ENCODE measurements at regions not wholly inside any gene's neighbourhood (a gene's known extent, or its start where the extent isn't known, plus 50 kb on each side); places are given as distances from the start of the nearest gene placed in this dataset.

GRCh38 chr14:85191986-85192385, 338.0 kb upstream of the FLRT2 start:
- no peak for DNase-seq (ENCODE audit: low read depth in 1 of 2, low spot score in 1 of 2)
- no peak for TF ChIP-seq JUND (IDR thresholded peaks at IDR 0.05; ENCODE audit: low read depth)
- in situ Hi-C loops (cut with HindIII; ENCODE audit: low pct_unique_long_range_greater_than_20kb, low sequenced_read_pairs): no loop called here

GRCh38 chr14:85195872-85196477, 334.0 kb upstream of the FLRT2 start:
- in situ Hi-C loops (cut with HindIII; ENCODE audit: low pct_unique_long_range_greater_than_20kb, low sequenced_read_pairs): no loop called here
- no peak for TF ChIP-seq JUND (IDR thresholded peaks at IDR 0.05; ENCODE audit: low read depth)
- peak; percentile 27 to 38 for DNase-seq (ENCODE audit: low read depth in 1 of 2, low spot score in 1 of 2)

DNA sequence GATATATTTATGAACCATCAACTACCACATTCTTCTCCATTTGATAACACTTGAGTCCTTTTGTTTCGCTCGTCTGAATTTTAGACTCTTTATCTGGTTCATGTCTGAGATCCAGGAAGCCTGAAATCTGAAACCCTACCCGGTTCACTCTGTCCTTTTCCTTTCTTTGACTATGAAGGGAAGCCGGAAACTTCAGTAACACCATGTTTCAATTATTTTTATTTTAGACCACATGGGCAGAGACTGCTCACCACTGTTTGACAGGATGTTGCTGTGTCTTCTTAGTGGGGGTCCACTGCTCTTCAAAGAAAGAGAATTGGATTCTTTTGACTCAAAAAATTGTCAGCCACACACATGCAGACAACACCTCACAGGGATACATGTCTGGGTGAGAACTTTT, 331.9 kb upstream of the FLRT2 start:
- TF ChIP-seq JUND (IDR thresholded peaks at IDR 0.05; ENCODE audit: low read depth): no peak
- no peak for DNase-seq (ENCODE audit: low read depth in 1 of 2, low spot score in 1 of 2)
- in situ Hi-C loops (cut with HindIII; ENCODE audit: low pct_unique_long_range_greater_than_20kb, low sequenced_read_pairs): no loop called here

DNA sequence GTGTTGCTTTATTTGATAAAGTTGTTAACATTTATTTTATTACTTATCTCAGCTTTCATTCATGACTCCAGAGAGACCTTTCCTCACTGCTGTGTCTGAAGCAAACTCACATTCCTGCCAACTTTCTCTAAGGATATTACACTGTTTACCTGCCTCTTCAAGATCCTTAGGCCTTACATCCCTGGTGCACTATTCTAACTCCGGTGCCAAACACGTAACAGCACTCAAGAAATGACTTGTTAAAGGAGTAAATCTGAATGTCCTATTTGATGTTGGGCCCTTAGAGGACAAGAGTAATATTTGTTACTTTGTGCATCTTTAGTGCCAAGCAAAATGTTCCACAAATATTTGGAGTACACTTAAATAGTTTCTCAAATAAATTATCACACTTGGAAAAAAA, 324.1 kb upstream of the FLRT2 start:
- no peak for DNase-seq (ENCODE audit: low read depth in 1 of 2, low spot score in 1 of 2)
- TF ChIP-seq JUND (IDR thresholded peaks at IDR 0.05; ENCODE audit: low read depth): no peak
- in situ Hi-C loops (cut with HindIII; ENCODE audit: low pct_unique_long_range_greater_than_20kb, low sequenced_read_pairs): no loop called here

GRCh38 chr14:85214471-85214870, 315.5 kb upstream of the FLRT2 start:
- in situ Hi-C loops (cut with HindIII; ENCODE audit: low pct_unique_long_range_greater_than_20kb, low sequenced_read_pairs): no loop called here
- no peak for DNase-seq (ENCODE audit: low read depth in 1 of 2, low spot score in 1 of 2)
- no peak for TF ChIP-seq JUND (IDR thresholded peaks at IDR 0.05; ENCODE audit: low read depth)

- in situ Hi-C loops (cut with HindIII; ENCODE audit: low pct_unique_long_range_greater_than_20kb, low sequenced_read_pairs): no loop called here
- no peak for TF ChIP-seq JUND (IDR thresholded peaks at IDR 0.05; ENCODE audit: low read depth)
- no peak for DNase-seq (ENCODE audit: low read depth in 1 of 2, low spot score in 1 of 2)
Measured at GRCh38 chr14:85217412-85217811, 312.5 kb upstream of the FLRT2 start.

- in situ Hi-C loops (cut with HindIII; ENCODE audit: low pct_unique_long_range_greater_than_20kb, low sequenced_read_pairs): no loop called here
Measured at GRCh38 chr14:85218982-85219381, 311.0 kb upstream of the FLRT2 start.

DNA sequence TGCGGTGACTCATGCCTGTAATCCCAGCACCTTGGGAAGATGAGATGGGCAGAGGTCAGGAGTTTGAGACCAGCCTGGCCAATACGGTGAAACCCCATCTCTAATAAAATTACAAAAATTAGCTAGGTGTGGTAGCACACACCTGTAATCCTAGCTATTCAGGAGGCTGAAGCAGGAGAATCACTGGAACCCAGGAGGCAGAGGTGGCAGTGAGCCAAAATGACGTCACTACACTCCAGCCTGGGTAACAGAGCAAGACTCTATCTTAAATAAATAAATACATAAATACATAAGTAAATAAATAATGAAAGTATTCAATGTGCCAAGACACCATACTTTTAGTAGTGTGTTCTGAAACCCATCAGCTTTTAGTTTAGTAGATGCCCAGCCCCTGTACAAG, 308.1 kb upstream of the FLRT2 start:
- TF ChIP-seq JUND (IDR thresholded peaks at IDR 0.05; ENCODE audit: low read depth): no peak
- no peak for DNase-seq (ENCODE audit: low read depth in 1 of 2, low spot score in 1 of 2)
- in situ Hi-C loops (cut with HindIII; ENCODE audit: low pct_unique_long_range_greater_than_20kb, low sequenced_read_pairs): no loop called here

More at GRCh38 chr14:85218982-85219381, 311.0 kb upstream of the FLRT2 start:
- no peak for TF ChIP-seq JUND (IDR thresholded peaks at IDR 0.05; ENCODE audit: low read depth)
- DNase-seq (ENCODE audit: low read depth in 1 of 2, low spot score in 1 of 2): no peak

DNA sequence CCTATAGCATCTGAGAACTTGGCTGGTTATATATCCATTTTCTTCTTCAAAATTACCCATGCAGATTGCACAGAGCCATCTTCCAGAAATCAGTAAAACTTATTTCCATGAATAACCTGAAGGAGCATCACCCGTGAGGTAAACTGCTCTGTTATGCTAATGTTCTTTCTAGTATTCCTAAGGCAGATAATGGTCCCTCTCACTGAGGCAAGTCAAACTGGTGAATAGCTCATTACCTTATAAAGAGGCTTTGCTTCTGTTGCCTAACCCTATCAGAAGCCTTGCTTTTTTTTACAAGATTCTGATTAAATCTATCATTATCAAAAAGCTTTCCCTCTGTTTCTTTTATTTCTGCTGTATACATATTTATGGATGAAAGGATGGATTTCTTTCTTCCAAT, 307.6 kb upstream of the FLRT2 start:
- in situ Hi-C loops (cut with HindIII; ENCODE audit: low pct_unique_long_range_greater_than_20kb, low sequenced_read_pairs): no loop called here
- TF ChIP-seq JUND (IDR thresholded peaks at IDR 0.05; ENCODE audit: low read depth): no peak
- DNase-seq (ENCODE audit: low read depth in 1 of 2, low spot score in 1 of 2): no peak

GRCh38 chr14:85223667-85224066, 306.3 kb upstream of the FLRT2 start:
- DNase-seq (ENCODE audit: low read depth in 1 of 2, low spot score in 1 of 2): no peak
- in situ Hi-C loops (cut with HindIII; ENCODE audit: low pct_unique_long_range_greater_than_20kb, low sequenced_read_pairs): no loop called here
- no peak for TF ChIP-seq JUND (IDR thresholded peaks at IDR 0.05; ENCODE audit: low read depth)

DNA sequence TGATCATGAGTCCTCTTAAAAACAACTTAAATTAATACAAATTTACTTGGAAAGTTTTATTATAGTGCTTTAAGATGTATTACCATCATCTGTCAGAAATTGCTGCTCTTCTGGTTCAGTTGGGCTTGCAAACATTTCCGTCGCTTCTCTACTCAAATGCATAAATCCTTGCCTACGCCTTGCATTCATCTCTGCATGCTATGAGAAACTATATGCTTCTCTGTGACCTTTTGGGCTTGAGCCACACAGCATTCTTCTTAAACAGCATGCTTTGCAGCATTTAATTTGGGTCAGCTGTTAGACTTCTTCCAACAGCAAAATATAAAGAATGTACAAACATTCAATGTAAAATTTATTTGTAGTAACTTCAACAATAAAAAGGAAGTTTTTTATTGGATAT, 305.7 kb upstream of the FLRT2 start:
- no peak for DNase-seq (ENCODE audit: low read depth in 1 of 2, low spot score in 1 of 2)
- TF ChIP-seq JUND (IDR thresholded peaks at IDR 0.05; ENCODE audit: low read depth): no peak
- in situ Hi-C loops (cut with HindIII; ENCODE audit: low pct_unique_long_range_greater_than_20kb, low sequenced_read_pairs): no loop called here

DNA sequence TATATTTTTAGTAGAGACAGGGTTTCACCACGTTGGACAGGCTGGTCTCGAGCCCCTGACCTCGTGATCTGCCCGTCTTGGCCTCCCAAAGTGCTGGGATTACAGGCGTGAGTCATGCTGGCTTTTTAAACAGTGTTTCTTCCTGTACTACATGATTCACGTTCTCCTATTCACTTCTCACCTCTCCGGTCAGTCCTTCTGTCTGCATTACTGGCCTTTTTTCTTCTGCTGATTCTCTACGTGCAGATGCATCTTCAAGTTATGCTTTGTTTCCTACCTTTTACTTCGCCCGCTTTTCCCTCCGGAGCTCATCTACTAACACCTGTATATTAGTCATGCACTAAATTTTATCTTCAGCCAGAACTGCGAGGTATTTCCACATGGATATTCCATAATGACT, 296.2 kb upstream of the FLRT2 start:
- TF ChIP-seq JUND (IDR thresholded peaks at IDR 0.05; ENCODE audit: low read depth): no peak
- no peak for DNase-seq (ENCODE audit: low read depth in 1 of 2, low spot score in 1 of 2)
- in situ Hi-C loops (cut with HindIII; ENCODE audit: low pct_unique_long_range_greater_than_20kb, low sequenced_read_pairs): no loop called here

- in situ Hi-C loops (cut with HindIII; ENCODE audit: low pct_unique_long_range_greater_than_20kb, low sequenced_read_pairs): no loop called here
- no peak for DNase-seq (ENCODE audit: low read depth in 1 of 2, low spot score in 1 of 2)
- TF ChIP-seq JUND (IDR thresholded peaks at IDR 0.05; ENCODE audit: low read depth): no peak
Measured at GRCh38 chr14:85234156-85235025, 295.6 kb upstream of the FLRT2 start.

Measured in T47D (cell line).